ENCODE measurements at regions not wholly inside any gene's neighbourhood (a gene's known extent, or its start where the extent isn't known, plus 50 kb on each side); places are given as distances from the start of the nearest gene placed in this dataset.
"Not testable (repeated sequence)": the region's sequence is repeated elsewhere in the genome, so short reads cannot be mapped to it uniquely, and the experiment has no call there.

GRCh38 chr10:131041441-131041840, 270.1 kb downstream of the TCERG1L start:
- DNase-seq = peak; percentile 38

- DNase-seq = not testable (repeated sequence)
These were observed 269.5 kb downstream of the TCERG1L start for GRCh38 chr10:131042015-131042414.

Measured in NCI-H2171 treated with DMSO at 0.1 percent for 48 hours (cell line).